ENCODE measurements at regions not wholly inside any gene's neighbourhood (a gene's known extent, or its start where the extent isn't known, plus 50 kb on each side); places are given as distances from the start of the nearest gene placed in this dataset.

DNA sequence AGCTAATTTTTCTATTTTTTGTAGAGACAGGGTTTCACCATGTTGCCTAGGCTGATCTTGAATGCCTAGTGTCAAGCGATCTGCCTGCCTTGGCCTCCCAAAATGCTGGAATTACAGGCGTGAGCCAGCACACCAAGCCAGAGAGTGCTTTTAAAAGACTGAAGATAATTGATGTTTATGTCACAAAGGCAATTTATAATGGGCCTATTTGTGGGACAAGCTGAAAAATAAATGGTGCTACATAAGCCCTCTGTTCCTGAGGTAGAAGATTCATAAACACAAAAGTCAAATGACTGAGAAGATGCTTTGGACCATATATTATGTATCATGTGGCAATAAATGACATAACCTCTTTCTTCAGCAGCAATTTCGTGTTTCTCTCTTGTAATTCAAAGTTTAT, 329.6 kb downstream of the GABRB2 start:
- no peak for DNase-seq (ENCODE audit: low spot score)
- Histone ChIP-seq H2BK12ac (ENCODE audit: low read length) (no peak overlapping the region), H4K91ac (ENCODE audit: low read depth, low read length, poor library complexity) (no peak overlapping the region), H3K4me3 (ENCODE audit: low read length in 2 of 2) (no peak overlapping the region), H4K8ac (ENCODE audit: low read depth, low read length) (no peak overlapping the region), H2BK120ac (ENCODE audit: low read depth, low read length) (no peak overlapping the region), H2AK5ac (ENCODE audit: low read depth, low read length) (no peak overlapping the region), H2AFZ (ENCODE audit: low read length) (no peak overlapping the region), H2BK5ac (ENCODE audit: low read length) (no peak overlapping the region), H3K18ac (ENCODE audit: low read length) (no peak overlapping the region), H2BK15ac (ENCODE audit: low read length) (no peak overlapping the region), H3K36me3 (replicated peaks in 1 of 2; ENCODE audit: control insufficient read depth in 2 of 2, insufficient read depth in 2 of 2, low read length in 2 of 2) (no peaks in the 10 kb centered on the region), H3K4ac (ENCODE audit: low read length) (no peak overlapping the region), H3K27ac (replicated peaks; ENCODE audit: low read length) (no peak overlapping the region), H3K9ac (ENCODE audit: low read depth, low read length, poor library complexity) (no peak overlapping the region), H3K4me1 (ENCODE audit: control insufficient read depth in 2 of 2, insufficient read depth in 1 of 2, low read depth in 1 of 2, low read length in 2 of 2) (no peaks in the 10 kb centered on the region), H3K4me2 (ENCODE audit: insufficient read depth, low read length, poor library complexity, severe bottlenecking) (no peak overlapping the region), H3K79me1 (ENCODE audit: low read depth, low read length) (no peaks in the 10 kb centered on the region), H3K9me3 (replicated peaks in 1 of 2; ENCODE audit: control insufficient read depth in 2 of 2, insufficient read depth in 1 of 2, low read depth in 1 of 2, low read length in 2 of 2) (no peaks in the 10 kb centered on the region), H3K23ac (ENCODE audit: low read depth, low read length, poor library complexity) (no peak overlapping the region), H3K14ac (ENCODE audit: low read length) (no peak overlapping the region), H3K27me3 (ENCODE audit: control insufficient read depth in 3 of 3, insufficient read depth in 3 of 3, low read depth in 1 of 3, low read length in 3 of 3) (no peaks in the 10 kb centered on the region)
- WGBS, 2 donors (ENCODE audit: extremely low coverage in 2 of 2, insufficient read length in 2 of 2, insufficient replicate concordance in 1 of 2) = no CpG with 5 or more reads among the region's 3 CpGs

DNA sequence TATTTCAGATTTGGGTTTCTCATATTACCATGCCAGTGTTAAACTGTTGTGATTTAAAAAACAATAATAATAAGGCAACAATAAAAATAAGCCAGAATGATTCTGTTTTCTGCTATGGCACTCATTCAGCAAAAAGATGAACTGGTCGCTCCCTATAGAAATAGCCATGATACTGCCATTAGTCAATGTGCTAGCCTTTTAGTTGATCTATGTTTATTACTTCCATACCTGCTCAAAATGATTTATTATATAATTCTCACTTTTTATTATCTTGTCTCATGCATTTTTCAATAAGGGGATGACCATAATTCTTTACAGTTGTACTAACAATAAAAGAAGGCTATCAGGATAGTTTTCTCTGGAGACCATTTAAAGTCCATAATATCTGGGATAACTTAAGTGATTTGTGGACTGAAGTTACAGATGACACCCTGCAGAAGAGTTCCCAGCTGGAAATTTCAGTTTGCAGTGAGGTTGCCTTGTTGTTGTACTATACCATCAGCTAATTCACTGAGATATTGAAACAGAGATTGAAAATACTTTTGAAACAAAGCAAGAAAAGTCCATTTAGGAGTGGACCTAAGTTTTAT, 334.3 kb downstream of the GABRB2 start:
- no peaks in the 10 kb centered on the region for H3K79me1 ChIP-seq (ENCODE audit: low read depth, low read length)
- H3K4me3 ChIP-seq (ENCODE audit: low read length in 2 of 2) = no peak overlapping the region
- no peaks in the 10 kb centered on the region for H3K36me3 ChIP-seq (replicated peaks in 1 of 2; ENCODE audit: control insufficient read depth in 2 of 2, insufficient read depth in 2 of 2, low read length in 2 of 2)
- no peaks in the 10 kb centered on the region for H3K9me3 ChIP-seq (replicated peaks in 1 of 2; ENCODE audit: control insufficient read depth in 2 of 2, insufficient read depth in 1 of 2, low read depth in 1 of 2, low read length in 2 of 2)
- no peak overlapping the region for H2BK5ac ChIP-seq (ENCODE audit: low read length)
- no peak overlapping the region for H4K91ac ChIP-seq (ENCODE audit: low read depth, low read length, poor library complexity)
- no peak overlapping the region for H3K18ac ChIP-seq (ENCODE audit: low read length)
- no peaks in the 10 kb centered on the region for H3K4me1 ChIP-seq (ENCODE audit: control insufficient read depth in 2 of 2, insufficient read depth in 1 of 2, low read depth in 1 of 2, low read length in 2 of 2)
- DNase-seq (ENCODE audit: low spot score) = no peak
- no peak overlapping the region for H3K27ac ChIP-seq (replicated peaks; ENCODE audit: low read length)
- H2AFZ ChIP-seq (ENCODE audit: low read length) = no peak overlapping the region
- no CpG with 5 or more reads among the region's 1 CpG for WGBS, 2 donors (ENCODE audit: extremely low coverage in 2 of 2, insufficient read length in 2 of 2, insufficient replicate concordance in 1 of 2)
- no peak overlapping the region for H3K4me2 ChIP-seq (ENCODE audit: insufficient read depth, low read length, poor library complexity, severe bottlenecking)
- H3K23ac ChIP-seq (ENCODE audit: low read depth, low read length, poor library complexity) = no peak overlapping the region
- H3K14ac ChIP-seq (ENCODE audit: low read length) = no peak overlapping the region
- no peak overlapping the region for H4K8ac ChIP-seq (ENCODE audit: low read depth, low read length)
- H2AK5ac ChIP-seq (ENCODE audit: low read depth, low read length) = no peak overlapping the region
- no peak overlapping the region for H2BK120ac ChIP-seq (ENCODE audit: low read depth, low read length)
- no peak overlapping the region for H2BK12ac ChIP-seq (ENCODE audit: low read length)
- H3K4ac ChIP-seq (ENCODE audit: low read length) = no peak overlapping the region
- H2BK15ac ChIP-seq (ENCODE audit: low read length) = no peak overlapping the region
- H3K9ac ChIP-seq (ENCODE audit: low read depth, low read length, poor library complexity) = no peak overlapping the region
- no peaks in the 10 kb centered on the region for H3K27me3 ChIP-seq (ENCODE audit: control insufficient read depth in 3 of 3, insufficient read depth in 3 of 3, low read depth in 1 of 3, low read length in 3 of 3)

DNA sequence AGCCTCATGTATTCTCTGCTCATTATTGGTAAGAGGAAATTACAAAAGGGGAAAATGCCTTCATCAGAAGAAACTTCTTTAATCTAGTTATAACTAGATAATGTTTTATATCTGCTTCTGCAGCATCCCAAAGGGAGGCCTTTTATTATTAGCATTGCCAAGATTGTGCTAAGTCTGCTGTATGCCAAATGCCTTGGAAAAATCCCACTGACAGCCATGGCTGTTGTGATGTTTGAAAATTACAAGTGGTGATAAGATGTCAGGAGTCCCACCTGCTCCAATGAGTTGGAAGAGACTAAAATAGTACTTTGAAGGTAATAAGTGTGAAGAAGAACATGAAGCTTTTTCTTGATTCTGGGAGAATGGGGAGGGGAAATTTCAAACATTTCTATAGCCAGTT, 345.0 kb downstream of the GABRB2 start:
- Histone ChIP-seq H2BK120ac (ENCODE audit: low read depth, low read length) (no peak overlapping the region), H4K91ac (ENCODE audit: low read depth, low read length, poor library complexity) (no peak overlapping the region), H2BK12ac (ENCODE audit: low read length) (no peak overlapping the region), H3K9ac (ENCODE audit: low read depth, low read length, poor library complexity) (no peak overlapping the region), H3K4me2 (ENCODE audit: insufficient read depth, low read length, poor library complexity, severe bottlenecking) (no peak overlapping the region), H2AK5ac (ENCODE audit: low read depth, low read length) (no peak overlapping the region), H3K27me3 (ENCODE audit: control insufficient read depth in 3 of 3, insufficient read depth in 3 of 3, low read depth in 1 of 3, low read length in 3 of 3) (no peaks in the 10 kb centered on the region), H3K18ac (ENCODE audit: low read length) (no peak overlapping the region), H3K4ac (ENCODE audit: low read length) (no peak overlapping the region), H2BK5ac (ENCODE audit: low read length) (no peak overlapping the region), H4K8ac (ENCODE audit: low read depth, low read length) (no peak overlapping the region), H3K4me3 (ENCODE audit: low read length in 2 of 2) (no peak overlapping the region), H3K14ac (ENCODE audit: low read length) (no peak overlapping the region), H3K9me3 (replicated peaks in 1 of 2; ENCODE audit: control insufficient read depth in 2 of 2, insufficient read depth in 1 of 2, low read depth in 1 of 2, low read length in 2 of 2) (no peaks in the 10 kb centered on the region), H3K27ac (replicated peaks; ENCODE audit: low read length) (no peak overlapping the region), H2BK15ac (ENCODE audit: low read length) (no peak overlapping the region), H2AFZ (ENCODE audit: low read length) (no peak overlapping the region), H3K4me1 (ENCODE audit: control insufficient read depth in 2 of 2, insufficient read depth in 1 of 2, low read depth in 1 of 2, low read length in 2 of 2) (no peaks in the 10 kb centered on the region), H3K23ac (ENCODE audit: low read depth, low read length, poor library complexity) (no peak overlapping the region), H3K79me1 (ENCODE audit: low read depth, low read length) (no peaks in the 10 kb centered on the region), H3K36me3 (replicated peaks in 1 of 2; ENCODE audit: control insufficient read depth in 2 of 2, insufficient read depth in 2 of 2, low read length in 2 of 2) (no peaks in the 10 kb centered on the region)
- no peak for DNase-seq (ENCODE audit: low spot score)

DNA sequence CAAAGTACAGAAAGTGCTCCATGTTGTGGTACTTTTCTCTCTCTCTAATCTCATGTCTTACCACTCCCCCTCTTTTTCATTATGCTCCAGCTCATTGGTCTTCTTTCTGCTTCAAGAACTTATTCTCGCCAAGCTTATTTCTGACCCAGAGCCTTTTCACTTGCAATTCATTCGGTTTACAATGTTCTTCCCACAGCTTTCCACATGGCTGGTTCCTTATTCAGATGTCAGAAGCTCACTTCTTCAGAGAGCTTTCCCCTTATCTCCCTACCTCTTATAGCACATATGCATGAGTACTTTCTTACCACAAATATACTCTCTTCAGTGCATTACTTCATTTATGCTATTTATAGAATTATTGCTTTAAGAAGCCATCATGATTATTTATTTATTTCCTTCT, 338.8 kb upstream of the ATP10B start:
- Histone ChIP-seq H3K4me2 (ENCODE audit: insufficient read depth, low read length, poor library complexity, severe bottlenecking) (no peak overlapping the region), H2AFZ (ENCODE audit: low read length) (no peak overlapping the region), H3K27ac (replicated peaks; ENCODE audit: low read length) (peak overlapping the region; percentile 22), H4K91ac (ENCODE audit: low read depth, low read length, poor library complexity) (no peak overlapping the region), H3K18ac (ENCODE audit: low read length) (no peak overlapping the region), H3K4me1 (ENCODE audit: control insufficient read depth in 2 of 2, insufficient read depth in 1 of 2, low read depth in 1 of 2, low read length in 2 of 2) (peaks cover 0 to 8% of the 10 kb centered on the region in 2 donors), H3K79me1 (ENCODE audit: low read depth, low read length) (no peaks in the 10 kb centered on the region), H3K36me3 (replicated peaks in 1 of 2; ENCODE audit: control insufficient read depth in 2 of 2, insufficient read depth in 2 of 2, low read length in 2 of 2) (no peaks in the 10 kb centered on the region), H4K8ac (ENCODE audit: low read depth, low read length) (no peak overlapping the region), H2BK5ac (ENCODE audit: low read length) (no peak overlapping the region), H3K14ac (ENCODE audit: low read length) (no peak overlapping the region), H2BK120ac (ENCODE audit: low read depth, low read length) (no peak overlapping the region), H3K4me3 (ENCODE audit: low read length in 2 of 2) (no peak overlapping the region), H3K9ac (ENCODE audit: low read depth, low read length, poor library complexity) (no peak overlapping the region), H3K23ac (ENCODE audit: low read depth, low read length, poor library complexity) (no peak overlapping the region), H3K9me3 (replicated peaks in 1 of 2; ENCODE audit: control insufficient read depth in 2 of 2, insufficient read depth in 1 of 2, low read depth in 1 of 2, low read length in 2 of 2) (no peaks in the 10 kb centered on the region), H2AK5ac (ENCODE audit: low read depth, low read length) (no peak overlapping the region), H2BK15ac (ENCODE audit: low read length) (no peak overlapping the region), H2BK12ac (ENCODE audit: low read length) (no peak overlapping the region), H3K4ac (ENCODE audit: low read length) (no peak overlapping the region), H3K27me3 (ENCODE audit: control insufficient read depth in 3 of 3, insufficient read depth in 3 of 3, low read depth in 1 of 3, low read length in 3 of 3) (no peaks in the 10 kb centered on the region)
- peak; percentile 24 for DNase-seq (ENCODE audit: low spot score)
- WGBS, 2 donors (ENCODE audit: extremely low coverage in 2 of 2, insufficient read length in 2 of 2, insufficient replicate concordance in 1 of 2) = no CpG with 5 or more reads among the region's 2 CpGs
